SK-N-SH treated with all-trans-retinoic acid at 6 μM for 48 hours (cell line): ENCODE measurements at regions not wholly inside any gene's neighbourhood (a gene's known extent, or its start where the extent isn't known, plus 50 kb on each side); places are given as distances from the start of the nearest gene placed in this dataset.

Experiments
- ATAC-seq: fragments of 200-7000 bp; cut with Tn5 transposase; 3 replicates; pipeline ENCODE4 v1.9.1; 2020; ENCODE audit warnings: mild to moderate bottlenecking, moderate library complexity
- ARNTL ChIP-seq: fragments of 450-650 bp; formaldehyde crosslinking; IDR thresholded peaks from 2 replicates; pipeline ENCODE4 v1.5.0; 2020; ENCODE audit warnings: low read depth, mild to moderate bottlenecking, moderate library complexity, borderline replicate concordance
- BACH2 ChIP-seq: fragments of 250-450 bp; sonication (Bioruptor Pico); IDR thresholded peaks from 2 replicates; pipeline ENCODE4 v1.9.0; 2021; ENCODE audit warnings: mild to moderate bottlenecking, borderline replicate concordance
- CSRNP3 ChIP-seq: fragments of 250-450 bp; sonication (Bioruptor Pico); IDR thresholded peaks from 2 replicates; pipeline ENCODE4 v1.5.1; 2021; ENCODE audit warnings: mild to moderate bottlenecking, moderate library complexity
- ESRRG ChIP-seq: fragments of 250-450 bp; sonication (Bioruptor Pico); IDR thresholded peaks from 2 replicates; pipeline ENCODE4 v1.6.1; 2021; ENCODE audit warnings: mild to moderate bottlenecking
- GLIS3 ChIP-seq: fragments of 250-450 bp; sonication (Bioruptor Pico); IDR thresholded peaks from 2 replicates; pipeline ENCODE4 v1.5.0; 2020; ENCODE audit warnings: mild to moderate bottlenecking, moderate library complexity
- ISL1 ChIP-seq: fragments of 250-450 bp; sonication (Bioruptor Pico); IDR thresholded peaks from 2 replicates; pipeline ENCODE4 v2.1.2; 2022; ENCODE audit warnings: mild to moderate bottlenecking, moderate library complexity
- OSR1 ChIP-seq: fragments of 250-450 bp; sonication (Bioruptor Pico); IDR thresholded peaks from 2 replicates; pipeline ENCODE4 v1.8.0; 2022; ENCODE audit warnings: moderate library complexity, mild to moderate bottlenecking, inconsistent platforms
- PATZ1 ChIP-seq: fragments of 250-450 bp; sonication (Bioruptor Pico); IDR thresholded peaks from 2 replicates; pipeline ENCODE4 v1.8.0; 2020; ENCODE audit warnings: mild to moderate bottlenecking, moderate library complexity, borderline replicate concordance
- PPARA ChIP-seq: fragments of 250-450 bp; sonication (Bioruptor Pico); IDR thresholded peaks from 2 replicates; pipeline ENCODE4 v1.5.0; 2020; ENCODE audit warnings: mild to moderate bottlenecking, borderline replicate concordance
- RARB ChIP-seq: fragments of 250-450 bp; sonication (Bioruptor Pico); IDR thresholded peaks from 2 replicates; pipeline ENCODE4 v1.8.0; 2021; ENCODE audit warnings: mild to moderate bottlenecking, moderate library complexity
- SNAI2 ChIP-seq: fragments of 250-450 bp; sonication (Bioruptor Pico); IDR thresholded peaks from 2 replicates; pipeline ENCODE4 v1.5.0; 2020; ENCODE audit warnings: mild to moderate bottlenecking, moderate library complexity
- TCF4 ChIP-seq: fragments of 250-450 bp; sonication (Bioruptor Pico); IDR thresholded peaks from 2 replicates; pipeline ENCODE4 v1.8.0; 2021; ENCODE audit warnings: mild to moderate bottlenecking, moderate library complexity, borderline replicate concordance
- TOX ChIP-seq: fragments of 250-450 bp; sonication (Bioruptor Pico); IDR thresholded peaks from 2 replicates; pipeline ENCODE4 v1.8.0; 2021; ENCODE audit warnings: mild to moderate bottlenecking, moderate library complexity, borderline replicate concordance
- TSHZ2 ChIP-seq: fragments of 250-450 bp; sonication (Bioruptor Pico); IDR thresholded peaks from 2 replicates; pipeline ENCODE4 v1.5.0; 2020; ENCODE audit warnings: mild to moderate bottlenecking, moderate library complexity
- ZC3H10 ChIP-seq: fragments of 250-450 bp; sonication (Bioruptor Pico); IDR thresholded peaks from 2 replicates; pipeline ENCODE4 v1.5.1; 2021; ENCODE audit warnings: mild to moderate bottlenecking, moderate library complexity
- ZFP3 ChIP-seq: fragments of 250-450 bp; sonication (Bioruptor Pico); IDR thresholded peaks from 2 replicates; pipeline ENCODE4 v1.5.0; 2020; ENCODE audit warnings: mild to moderate bottlenecking, moderate library complexity
- ZFP30 ChIP-seq: fragments of 450-650 bp; formaldehyde crosslinking; IDR thresholded peaks from 2 replicates; pipeline ENCODE4 v1.5.0; 2022; ENCODE audit warnings: mild to moderate bottlenecking, moderate library complexity
- ZNF70 ChIP-seq: fragments of 450-650 bp; formaldehyde crosslinking; IDR thresholded peaks from 2 replicates; pipeline ENCODE4 v1.5.0; 2020; ENCODE audit warnings: mild to moderate bottlenecking, moderate library complexity
- ZNF8 ChIP-seq: fragments of 450-650 bp; formaldehyde crosslinking; IDR thresholded peaks from 2 replicates; pipeline ENCODE4 v1.5.0; 2020; ENCODE audit warnings: mild to moderate bottlenecking, moderate library complexity
- TF ChIP-seq, protein P1 (sequence below): fragments of 250-450 bp; sonication (Bioruptor Pico); IDR thresholded peaks from 2 replicates; pipeline ENCODE4 v1.5.1; 2020; ENCODE audit warnings: low read depth, mild to moderate bottlenecking, moderate library complexity
- TF ChIP-seq, protein P2 (sequence below): fragments of 250-450 bp; sonication (Bioruptor Pico); IDR thresholded peaks from 2 replicates; pipeline ENCODE4 v1.8.0; 2021; ENCODE audit warnings: low read depth, mild to moderate bottlenecking, moderate library complexity, borderline replicate concordance

- TF ChIP-seq TCF4 (no peak), ZFP30 (peak; percentile 94)
- ATAC-seq = no peak
Measured at GRCh38 chr10:58903071-58903470, 273.4 kb upstream of the PHYHIPL start.

DNA sequence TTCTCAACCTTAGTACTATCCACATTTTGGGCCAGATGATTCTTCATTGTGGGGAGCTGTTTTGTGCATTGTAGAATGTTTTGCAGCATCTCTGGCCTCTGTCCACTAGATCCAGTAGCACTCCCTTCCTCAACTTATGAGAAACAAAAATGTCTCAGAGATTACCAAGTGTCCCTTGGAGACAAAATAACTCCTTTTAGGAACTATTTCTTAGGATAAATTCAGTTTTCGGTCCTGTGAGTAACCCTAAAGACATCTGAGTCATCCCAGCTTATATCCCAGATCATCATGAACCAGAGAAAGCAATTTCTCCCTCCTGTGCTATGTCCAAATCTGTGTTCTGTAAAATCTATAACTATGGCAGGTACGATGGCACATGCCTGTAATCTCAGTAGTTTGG is 266.6 kb upstream of the PHYHIPL start:
- ATAC-seq = no peak
- no peak for TF ChIP-seq ZNF8 (CRISPR knock-in tag)
- no peak for TF ChIP-seq PPARA
- no peak for TF ChIP-seq GLIS3 (CRISPR knock-in tag)
- TF ChIP-seq ESRRG (CRISPR knock-in tag) = no peak
- TF ChIP-seq ZFP3 (CRISPR knock-in tag) = no peak
- no peak for TF ChIP-seq TOX (CRISPR knock-in tag)
- TF ChIP-seq OSR1 = no peak
- TF ChIP-seq, protein P1, sequence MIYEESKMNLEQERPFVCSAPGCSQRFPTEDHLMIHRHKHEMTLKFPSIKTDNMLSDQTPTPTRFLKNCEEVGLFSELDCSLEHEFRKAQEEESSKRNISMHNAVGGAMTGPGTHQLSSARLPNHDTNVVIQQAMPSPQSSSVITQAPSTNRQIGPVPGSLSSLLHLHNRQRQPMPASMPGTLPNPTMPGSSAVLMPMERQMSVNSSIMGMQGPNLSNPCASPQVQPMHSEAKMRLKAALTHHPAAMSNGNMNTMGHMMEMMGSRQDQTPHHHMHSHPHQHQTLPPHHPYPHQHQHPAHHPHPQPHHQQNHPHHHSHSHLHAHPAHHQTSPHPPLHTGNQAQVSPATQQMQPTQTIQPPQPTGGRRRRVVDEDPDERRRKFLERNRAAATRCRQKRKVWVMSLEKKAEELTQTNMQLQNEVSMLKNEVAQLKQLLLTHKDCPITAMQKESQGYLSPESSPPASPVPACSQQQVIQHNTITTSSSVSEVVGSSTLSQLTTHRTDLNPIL (CRISPR knock-in tag) = no peak

GRCh38 chr10:58913717-58914116 is 262.7 kb upstream of the PHYHIPL start:
- TF ChIP-seq ISL1 (CRISPR knock-in tag) (no peak), ZNF8 (CRISPR knock-in tag) (no peak), TCF4 (no peak), CSRNP3 (CRISPR knock-in tag) (no peak), TSHZ2 (CRISPR knock-in tag) (no peak), RARB (CRISPR knock-in tag) (no peak)
- TF ChIP-seq, protein P1 (CRISPR knock-in tag) = no peak
- TF ChIP-seq, protein P2, sequence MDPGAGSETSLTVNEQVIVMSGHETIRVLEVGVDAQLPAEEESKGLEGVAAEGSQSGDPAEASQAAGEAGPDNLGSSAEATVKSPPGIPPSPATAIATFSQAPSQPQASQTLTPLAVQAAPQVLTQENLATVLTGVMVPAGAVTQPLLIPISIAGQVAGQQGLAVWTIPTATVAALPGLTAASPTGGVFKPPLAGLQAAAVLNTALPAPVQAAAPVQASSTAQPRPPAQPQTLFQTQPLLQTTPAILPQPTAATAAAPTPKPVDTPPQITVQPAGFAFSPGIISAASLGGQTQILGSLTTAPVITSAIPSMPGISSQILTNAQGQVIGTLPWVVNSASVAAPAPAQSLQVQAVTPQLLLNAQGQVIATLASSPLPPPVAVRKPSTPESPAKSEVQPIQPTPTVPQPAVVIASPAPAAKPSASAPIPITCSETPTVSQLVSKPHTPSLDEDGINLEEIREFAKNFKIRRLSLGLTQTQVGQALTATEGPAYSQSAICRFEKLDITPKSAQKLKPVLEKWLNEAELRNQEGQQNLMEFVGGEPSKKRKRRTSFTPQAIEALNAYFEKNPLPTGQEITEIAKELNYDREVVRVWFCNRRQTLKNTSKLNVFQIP = no peak
- no peak for ATAC-seq

DNA sequence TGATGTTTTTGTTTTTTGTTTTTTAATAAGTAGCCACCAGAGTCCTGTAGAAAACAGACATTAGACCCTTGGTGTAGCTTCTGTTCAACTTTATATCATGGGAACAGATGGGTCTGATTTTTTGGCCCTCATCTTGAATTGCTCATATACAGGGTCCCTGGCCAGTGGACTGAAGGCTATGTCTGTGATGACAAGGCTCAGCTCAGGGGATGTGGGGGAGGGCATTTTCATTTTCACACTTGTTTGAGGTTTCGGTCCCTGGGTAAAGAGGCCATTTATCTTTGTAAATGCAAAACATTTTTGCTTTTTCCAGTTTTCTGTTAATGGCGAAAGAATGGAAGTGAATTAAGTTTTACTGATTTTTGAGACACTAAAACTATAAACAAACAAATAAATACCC is 257.6 kb upstream of the PHYHIPL start:
- no peak for ATAC-seq
- TF ChIP-seq OSR1 (no peak), TCF4 (no peak), ZNF70 (no peak), ESRRG (CRISPR knock-in tag) (no peak), ZFP3 (CRISPR knock-in tag) (no peak), CSRNP3 (CRISPR knock-in tag) (no peak), ARNTL (CRISPR knock-in tag) (no peak), TOX (CRISPR knock-in tag) (no peak), SNAI2 (CRISPR knock-in tag) (no peak), PPARA (no peak), ISL1 (CRISPR knock-in tag) (no peak), PATZ1 (CRISPR knock-in tag) (no peak), BACH2 (CRISPR knock-in tag) (no peak), ZC3H10 (no peak)
- TF ChIP-seq, protein P2 = no peak
- TF ChIP-seq, protein P1 (CRISPR knock-in tag) = no peak
